H9 (cell line): ENCODE measurements at regions not wholly inside any gene's neighbourhood (a gene's known extent, or its start where the extent isn't known, plus 50 kb on each side); places are given as distances from the start of the nearest gene placed in this dataset.

ENCODE experiments used
- DNase-seq: peaks from one replicate; pipeline ENCODE4 v3.0.0-alpha.2; 2017
- H2AFZ ChIP-seq: one replicate; pipeline ENCODE4 v1.6.1; 2013; ENCODE audit warnings: mild to moderate bottlenecking, low read length, control low read depth, moderate library complexity
- H2AK5ac ChIP-seq: 2 replicates; pipeline ENCODE4 v1.6.1; 2013; ENCODE audit warnings: low read length, control low read depth, mixed read lengths; ENCODE audit not compliant: insufficient read length
- H2BK120ac ChIP-seq: one replicate; pipeline ENCODE4 v1.6.1; 2013; ENCODE audit warnings: low read depth, mild to moderate bottlenecking, low read length, control low read depth, inconsistent platforms; ENCODE audit not compliant: poor library complexity, severe bottlenecking
- H2BK12ac ChIP-seq: 2 replicates; pipeline ENCODE4 v1.6.1; 2013; ENCODE audit warnings: low read length, control low read depth, mixed read lengths, low read depth; ENCODE audit not compliant: insufficient read length
- H2BK15ac ChIP-seq: 2 replicates; pipeline ENCODE4 v1.6.1; 2013; ENCODE audit warnings: low read depth, low read length, control low read depth
- H2BK20ac ChIP-seq: one replicate; pipeline ENCODE4 v1.6.1; 2013; ENCODE audit warnings: low read depth, mild to moderate bottlenecking, low read length, control low read depth, inconsistent platforms; ENCODE audit not compliant: poor library complexity, severe bottlenecking
- H2BK5ac ChIP-seq: 2 replicates; pipeline ENCODE4 v1.6.1; 2013; ENCODE audit warnings: low read length, control low read depth, mixed read lengths; ENCODE audit not compliant: insufficient read length
- H3K14ac ChIP-seq: 2 replicates; pipeline ENCODE4 v1.6.1; 2013; ENCODE audit warnings: low read length, control low read depth; ENCODE audit not compliant: insufficient read depth
- H3K18ac ChIP-seq: 2 replicates; pipeline ENCODE4 v1.6.1; 2013; ENCODE audit warnings: low read depth, mild to moderate bottlenecking, mixed read lengths, low read length, control low read depth; ENCODE audit not compliant: insufficient read length
- H3K23ac ChIP-seq: 2 replicates; pipeline ENCODE4 v1.6.1; 2013; ENCODE audit warnings: low read length, control low read depth, mixed read lengths, low read depth; ENCODE audit not compliant: insufficient read length
- H3K23me2 ChIP-seq: 2 replicates; pipeline ENCODE4 v1.6.1; 2013; ENCODE audit warnings: low read depth, mild to moderate bottlenecking, mixed read lengths, low read length, control low read depth; ENCODE audit not compliant: insufficient read length, poor library complexity, severe bottlenecking
- H3K27ac ChIP-seq: 2 replicates; pipeline ENCODE4 v1.5.1; 2013; ENCODE audit warnings: low read length, control low read depth, mixed read lengths, low read depth; ENCODE audit not compliant: insufficient read length
- H3K27me3 ChIP-seq: 2 replicates; pipeline ENCODE4 v1.6.1; 2013; ENCODE audit warnings: low read length, control low read depth, inconsistent platforms; ENCODE audit not compliant: insufficient read depth
- H3K4ac ChIP-seq: 2 replicates; pipeline ENCODE4 v1.6.1; 2013; ENCODE audit warnings: low read depth, mild to moderate bottlenecking, control low read depth, inconsistent platforms, low read length, moderate library complexity
- H3K4me1 ChIP-seq: 2 replicates; pipeline ENCODE4 v1.6.1; 2013; ENCODE audit warnings: low read length, control low read depth, inconsistent platforms; ENCODE audit not compliant: insufficient read depth
- H3K4me2 ChIP-seq: 2 replicates; pipeline ENCODE4 v1.6.1; 2013; ENCODE audit warnings: low read length, control low read depth, mixed read lengths; ENCODE audit not compliant: insufficient read length, insufficient read depth
- H3K56ac ChIP-seq: 2 replicates; pipeline ENCODE4 v1.6.1; 2013; ENCODE audit warnings: low read depth, mild to moderate bottlenecking, mixed read lengths, low read length, control low read depth; ENCODE audit not compliant: insufficient read length
- H3K79me1 ChIP-seq: 2 replicates; pipeline ENCODE4 v1.6.1; 2013; ENCODE audit warnings: low read depth, mild to moderate bottlenecking, moderate library complexity, low read length, control low read depth, inconsistent platforms; ENCODE audit not compliant: insufficient read depth, poor library complexity, severe bottlenecking
- H3K79me2 ChIP-seq: 2 replicates; pipeline ENCODE4 v1.6.1; 2013; ENCODE audit warnings: low read length, control low read depth, inconsistent platforms; ENCODE audit not compliant: insufficient read depth
- H3K9ac ChIP-seq: 2 replicates; pipeline ENCODE4 v1.6.1; 2013; ENCODE audit warnings: low read length, control low read depth, mixed read lengths; ENCODE audit not compliant: insufficient read length; ENCODE audit errors: extremely low read depth
- H3K9me3 ChIP-seq: one replicate; pipeline ENCODE4 v1.6.1; 2013; ENCODE audit warnings: low read depth, low read length, inconsistent platforms; ENCODE audit not compliant: control insufficient read depth
- H3T11ph ChIP-seq: one replicate; pipeline ENCODE4 v1.6.1; 2013; ENCODE audit warnings: mild to moderate bottlenecking, low read length, control low read depth, inconsistent platforms
- H4K20me1 ChIP-seq: one replicate; pipeline ENCODE4 v1.6.1; 2013; ENCODE audit not compliant: control insufficient read depth, insufficient read length, insufficient read depth
- H4K5ac ChIP-seq: 2 replicates; pipeline ENCODE4 v1.6.1; 2013; ENCODE audit warnings: low read depth, mild to moderate bottlenecking, mixed read lengths, low read length, control low read depth; ENCODE audit not compliant: insufficient read length
- H4K8ac ChIP-seq: replicated peaks from 2 replicates; pipeline ENCODE4 v1.6.1; 2013; ENCODE audit warnings: low read length, control low read depth, mixed read lengths, low read depth; ENCODE audit not compliant: insufficient read length
- H4K91ac ChIP-seq: 2 replicates; pipeline ENCODE4 v1.6.1; 2013; ENCODE audit warnings: low read depth, mild to moderate bottlenecking, moderate library complexity, mixed read lengths, low read length, control low read depth; ENCODE audit not compliant: insufficient read length
- H3K27ac Mint-ChIP-seq, 3 experiments: 2 replicates in 2 of 3; 3 replicates in 1 of 3; pipeline ENCODE4 v1.8.0; 2020 to 2021; ENCODE audit warnings: mixed read lengths in 3 of 3, mild to moderate bottlenecking in 1 of 3, moderate library complexity in 1 of 3
- H3K27me3 Mint-ChIP-seq: 2 replicates; pipeline ENCODE4 v1.8.0; 2021; ENCODE audit warnings: low read depth, mild to moderate bottlenecking, moderate library complexity, mixed read lengths
- H3K36me3 Mint-ChIP-seq, 3 experiments: 2 replicates in 2 of 3; 3 replicates in 1 of 3; pipeline ENCODE4 v1.8.0; 2020 to 2021; ENCODE audit warnings: low read depth in 3 of 3, mixed read lengths in 3 of 3; ENCODE audit not compliant: insufficient read depth in 1 of 3
- H3K4me1 Mint-ChIP-seq, 2 experiments: 2 replicates each; pipeline ENCODE4 v1.8.0; 2020; ENCODE audit warnings: mixed read lengths in 2 of 2
- H3K4me3 Mint-ChIP-seq, 2 experiments: 2 replicates in 1 of 2; 3 replicates in 1 of 2; pipeline ENCODE4 v1.8.0; 2020 to 2021; ENCODE audit warnings: mild to moderate bottlenecking in 2 of 2, mixed read lengths in 2 of 2, moderate library complexity in 1 of 2
- H3K9me3 Mint-ChIP-seq, 2 experiments: 2 replicates in 1 of 2; 3 replicates in 1 of 2; pipeline ENCODE4 v1.8.0; 2020; ENCODE audit warnings: mild to moderate bottlenecking in 2 of 2, mixed read lengths in 2 of 2, moderate library complexity in 1 of 2
- CTCF ChIP-seq: fragments of 200-600 bp; sonication (generic); conservative IDR thresholded peaks from 3 replicates; pipeline ENCODE4 v1.8.0; 2021; ENCODE audit warnings: antibody characterized with exemption, mild to moderate bottlenecking
- WGBS: extraction: QIAGEN DNeasy Blood & Tissue Kit; methylation state at CpG from one replicate; pipeline ENCODE4 v1.1.7; 2013; ENCODE audit warnings: missing lambda C conversion rate, low lambda C conversion rate, mixed read lengths; ENCODE audit not compliant: insufficient read length; ENCODE audit errors: extremely low coverage; 5-methylcytosine and 5-hydroxymethylcytosine counted together

- Histone ChIP-seq H3K27me3 (no peaks in the 10 kb centered on the region), H3K9me3 (no peaks in the 10 kb centered on the region), H3K9ac (no peak overlapping the region), H3K23me2 (no peaks in the 10 kb centered on the region), H3K18ac (no peak overlapping the region), H2BK5ac (no peak overlapping the region), H3K23ac (no peak overlapping the region), H4K91ac (no peak overlapping the region), H2AFZ (no peak overlapping the region), H2AK5ac (no peak overlapping the region), H3K56ac (no peak overlapping the region), H4K20me1 (no peaks in the 10 kb centered on the region), H4K5ac (no peak overlapping the region), H4K8ac (no peak overlapping the region), H2BK120ac (no peak overlapping the region), H2BK15ac (no peak overlapping the region), H3K27ac (no peak overlapping the region), H3T11ph (no peak overlapping the region), H2BK12ac (no peak overlapping the region), H3K14ac (no peak overlapping the region), H2BK20ac (no peak overlapping the region), H3K79me1 (no peaks in the 10 kb centered on the region), H3K4me1 (peaks cover 12% of the 10 kb centered on the region; the same call in 1 of the 2 replicates), H3K4ac (no peak overlapping the region), H3K4me2 (no peak overlapping the region), H3K79me2 (no peaks in the 10 kb centered on the region)
- TF ChIP-seq CTCF, result no peak
- Mint-ChIP-seq H3K36me3 (no peaks in the 10 kb centered on the region; a peak in 1 of 7 replicates), H3K27ac (no peak overlapping the region; a peak in 1 of 7 replicates), H3K27me3 (peaks cover 49% of the 10 kb centered on the region), H3K9me3 (no peaks in the 10 kb centered on the region), H3K4me3 (no peak overlapping the region), H3K4me1 (peaks cover 17 to 24% of the 10 kb centered on the region in 2 experiments)
- WGBS, result no CpG with 5 or more reads among the region's 3 CpGs
- no peak for DNase-seq
These were observed 426.8 kb upstream of the CADM1 start for GRCh38 chr11:115930886-115931547.
